ENCODE measurements at regions not wholly inside any gene's neighbourhood (a gene's known extent, or its start where the extent isn't known, plus 50 kb on each side); places are given as distances from the start of the nearest gene placed in this dataset.

DNA sequence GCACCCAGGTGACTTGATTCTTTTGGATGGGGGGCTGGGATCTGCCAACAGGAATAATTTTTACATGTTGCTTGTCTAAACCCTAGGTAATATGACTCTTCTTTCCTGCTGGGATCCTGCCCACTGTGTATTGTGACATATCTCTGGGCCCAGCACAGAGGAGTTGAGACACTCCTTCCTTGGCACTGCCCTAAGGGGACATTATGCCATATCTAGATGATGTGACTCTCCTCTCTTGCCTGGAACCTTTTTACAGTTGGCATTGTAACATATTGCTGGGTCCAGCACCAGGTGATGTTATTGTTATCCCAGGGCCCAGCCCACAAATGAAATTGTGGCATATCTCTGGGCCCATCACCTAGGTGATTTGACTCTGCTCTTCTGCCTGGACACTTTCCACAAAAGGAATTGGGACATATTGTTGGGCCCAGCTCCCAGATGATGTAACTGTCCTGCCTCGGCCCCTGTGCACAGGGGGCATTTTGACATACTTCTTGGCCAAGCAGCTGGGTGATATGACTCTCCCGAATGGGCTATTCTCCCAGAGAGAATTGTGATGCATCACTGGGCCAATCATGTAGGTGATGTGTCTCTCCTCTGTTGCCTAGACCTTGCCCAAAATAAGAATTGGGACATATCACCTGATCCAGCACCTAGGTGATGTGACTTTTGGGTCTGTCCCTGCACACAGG is 1837.7 kb downstream of the TP53TG3F start:
- Histone ChIP-seq H3K9me3 (replicated peaks; ENCODE audit: control insufficient read depth, insufficient read depth, low read depth, low read length) (peaks cover 2% of the 10 kb centered on the region; the same call in 1 of the 2 replicates), H2AFZ (ENCODE audit: low read depth, low read length) (no peak overlapping the region), H3K4me2 (ENCODE audit: insufficient read depth, low read length) (no peak overlapping the region), H3K27ac (ENCODE audit: extremely low read depth, low read depth, low read length) (no peak overlapping the region), H3K4me1 (replicated peaks in 1 of 2; ENCODE audit: control insufficient read depth in 2 of 2, insufficient read depth in 2 of 2, low read length in 2 of 2) (no peaks in the 10 kb centered on the region), H3K27me3 (ENCODE audit: control insufficient read depth in 2 of 2, insufficient read depth in 2 of 2, low read length in 2 of 2) (no peaks in the 10 kb centered on the region), H3K79me2 (ENCODE audit: control insufficient read depth, insufficient read depth, low read length) (no peaks in the 10 kb centered on the region), H3K9me1 (ENCODE audit: control insufficient read depth, insufficient read depth, low read length) (no peaks in the 10 kb centered on the region), H3K9ac (ENCODE audit: insufficient read depth in 1 of 2, low read depth in 2 of 2, low read length in 2 of 2) (no peak overlapping the region), H3K4me3 (no peak overlapping the region), H4K20me1 (replicated peaks; ENCODE audit: control insufficient read depth, insufficient read depth, low read length) (no peaks in the 10 kb centered on the region), H3K36me3 (ENCODE audit: control insufficient read depth, insufficient read depth, low read length) (no peaks in the 10 kb centered on the region)
- ChIA-PET CTCF (ENCODE audit: low intra/inter-chr PET ratio) (no interaction called here), POLR2A (no interaction called here)
- in situ Hi-C loops (cut with MboI) = no loop called here
- 0% methylated on average over 2 of the region's 2 CpGs for WGBS (ENCODE audit: insufficient coverage, low coverage, missing lambda C conversion rate)
- intact Hi-C loops (cut with micrococcal nuclease) = no loop called here
- no TSS peak for BruUV-seq (replicated peaks)
- ATAC-seq (no peak), DNase-seq (ENCODE audit: extremely low read depth in 1 of 4, low spot score in 3 of 4) (no peak), FAIRE-seq (no peak)
- TF ChIP-seq ESRRB (CRISPR knock-in tag; IDR thresholded peaks at IDR 0.05; ENCODE audit: borderline replicate concordance) (no peak), BRF1 (IDR thresholded peaks at IDR 0.05; ENCODE audit: borderline replicate concordance, extremely low read depth, insufficient read length) (no peak), SAFB (IDR thresholded peaks at IDR 0.05; ENCODE audit: borderline replicate concordance, low read depth, low read length) (no peak), TRIM28 (IDR thresholded peaks at IDR 0.05) (no peak), ZC3H8 (IDR thresholded peaks at IDR 0.05) (no peak), BCOR (IDR thresholded peaks at IDR 0.05) (no peak), CHD2 (IDR thresholded peaks at IDR 0.05; ENCODE audit: low read depth, low read length) (no peak), MBD2 (IDR thresholded peaks at IDR 0.05; ENCODE audit: borderline replicate concordance, low read depth) (no peak), YY1 (IDR thresholded peaks at IDR 0.05; ENCODE audit: borderline replicate concordance in 1 of 3, control insufficient read depth in 1 of 3, extremely low read depth in 1 of 3, insufficient read depth in 3 of 3, insufficient read length in 1 of 3, insufficient replicate concordance in 2 of 3, low read depth in 1 of 3, low read length in 2 of 3) (no peak), TGIF2 (CRISPR knock-in tag; IDR thresholded peaks at IDR 0.05) (no peak), ZNF23 (CRISPR knock-in tag; IDR thresholded peaks at IDR 0.05) (no peak), RBM22 (IDR thresholded peaks at IDR 0.05; ENCODE audit: low read depth, low read length, poor library complexity, severe bottlenecking) (no peak), PTTG1 (tag; IDR thresholded peaks at IDR 0.05; ENCODE audit: low read depth) (no peak)
- TF ChIP-seq, protein P1, sequence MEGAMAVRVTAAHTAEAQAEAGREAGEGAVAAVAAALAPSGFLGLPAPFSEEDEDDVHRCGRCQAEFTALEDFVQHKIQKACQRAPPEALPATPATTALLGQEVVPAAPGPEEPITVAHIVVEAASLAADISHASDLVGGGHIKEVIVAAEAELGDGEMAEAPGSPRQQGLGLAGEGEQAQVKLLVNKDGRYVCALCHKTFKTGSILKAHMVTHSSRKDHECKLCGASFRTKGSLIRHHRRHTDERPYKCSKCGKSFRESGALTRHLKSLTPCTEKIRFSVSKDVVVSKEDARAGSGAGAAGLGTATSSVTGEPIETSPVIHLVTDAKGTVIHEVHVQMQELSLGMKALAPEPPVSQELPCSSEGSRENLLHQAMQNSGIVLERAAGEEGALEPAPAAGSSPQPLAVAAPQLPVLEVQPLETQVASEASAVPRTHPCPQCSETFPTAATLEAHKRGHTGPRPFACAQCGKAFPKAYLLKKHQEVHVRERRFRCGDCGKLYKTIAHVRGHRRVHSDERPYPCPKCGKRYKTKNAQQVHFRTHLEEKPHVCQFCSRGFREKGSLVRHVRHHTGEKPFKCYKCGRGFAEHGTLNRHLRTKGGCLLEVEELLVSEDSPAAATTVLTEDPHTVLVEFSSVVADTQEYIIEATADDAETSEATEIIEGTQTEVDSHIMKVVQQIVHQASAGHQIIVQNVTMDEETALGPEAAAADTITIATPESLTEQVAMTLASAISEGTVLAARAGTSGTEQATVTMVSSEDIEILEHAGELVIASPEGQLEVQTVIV (CRISPR knock-in tag; IDR thresholded peaks at IDR 0.05; ENCODE audit: borderline replicate concordance) = no peak
- TF ChIP-seq, protein P2, sequence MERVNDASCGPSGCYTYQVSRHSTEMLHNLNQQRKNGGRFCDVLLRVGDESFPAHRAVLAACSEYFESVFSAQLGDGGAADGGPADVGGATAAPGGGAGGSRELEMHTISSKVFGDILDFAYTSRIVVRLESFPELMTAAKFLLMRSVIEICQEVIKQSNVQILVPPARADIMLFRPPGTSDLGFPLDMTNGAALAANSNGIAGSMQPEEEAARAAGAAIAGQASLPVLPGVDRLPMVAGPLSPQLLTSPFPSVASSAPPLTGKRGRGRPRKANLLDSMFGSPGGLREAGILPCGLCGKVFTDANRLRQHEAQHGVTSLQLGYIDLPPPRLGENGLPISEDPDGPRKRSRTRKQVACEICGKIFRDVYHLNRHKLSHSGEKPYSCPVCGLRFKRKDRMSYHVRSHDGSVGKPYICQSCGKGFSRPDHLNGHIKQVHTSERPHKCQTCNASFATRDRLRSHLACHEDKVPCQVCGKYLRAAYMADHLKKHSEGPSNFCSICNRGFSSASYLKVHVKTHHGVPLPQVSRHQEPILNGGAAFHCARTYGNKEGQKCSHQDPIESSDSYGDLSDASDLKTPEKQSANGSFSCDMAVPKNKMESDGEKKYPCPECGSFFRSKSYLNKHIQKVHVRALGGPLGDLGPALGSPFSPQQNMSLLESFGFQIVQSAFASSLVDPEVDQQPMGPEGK (CRISPR knock-in tag; IDR thresholded peaks at IDR 0.05; ENCODE audit: borderline replicate concordance) = no peak

All from K562 (cell line).